A549 (cell line): ENCODE measurements at regions not wholly inside any gene's neighbourhood (a gene's known extent, or its start where the extent isn't known, plus 50 kb on each side); places are given as distances from the start of the nearest gene placed in this dataset.
"Not testable (repeated sequence)": the region's sequence is repeated elsewhere in the genome, so short reads cannot be mapped to it uniquely, and the experiment has no call there.

ENCODE experiments used
- CEBPB ChIP-seq, 2 experiments: fragments of >200 bp in 1 of 2; sonication (Bioruptor Twin) in 1 of 2; formaldehyde crosslinking in 1 of 2; IDR thresholded peaks; 2 replicates each; pipeline ENCODE4 v1.6.1; 2012 to 2016
- CHD4 ChIP-seq: fragments of 200-600 bp; sonication (generic); IDR thresholded peaks from 2 replicates; pipeline ENCODE4 v1.6.1; 2016; ENCODE audit warnings: antibody characterized with exemption, mild to moderate bottlenecking, borderline replicate concordance
- EP300 ChIP-seq, 2 experiments: fragments of >200 bp; sonication (Bioruptor Twin); formaldehyde crosslinking; IDR thresholded peaks; 2 replicates in 1 of 2; 3 replicates in 1 of 2; pipeline ENCODE4 v1.6.1; 2016 to 2017
- FOSL2 ChIP-seq, 2 experiments: fragments of 450-650 bp in 1 of 2; fragments of >200 bp in 1 of 2; sonication (Bioruptor Twin) in 1 of 2; formaldehyde crosslinking; IDR thresholded peaks; 2 replicates each; pipeline versions ENCODE4 v1.5.0 to v1.6.1; 2016 to 2020; ENCODE audit warnings: mild to moderate bottlenecking in 1 of 2, moderate library complexity in 1 of 2
- JUN ChIP-seq, 2 experiments: fragments of >200 bp; sonication (Bioruptor Twin); formaldehyde crosslinking; IDR thresholded peaks; 2 replicates in 1 of 2; 3 replicates in 1 of 2; pipeline ENCODE4 v1.6.1; 2016 to 2017

- not testable (repeated sequence) for TF ChIP-seq FOSL2 (IDR thresholded peaks at IDR 0.05); FOSL2 (CRISPR knock-in tag; IDR thresholded peaks at IDR 0.05); JUN (IDR thresholded peaks at IDR 0.05); CHD4; CEBPB (IDR thresholded peaks at IDR 0.05); EP300 (IDR thresholded peaks at IDR 0.05)
Observed at GRCh38 chr15:22268654-22269053, 188.3 kb downstream of the OR4M2 start.
